Duodenal mucosa (tissue), 2 donors: ENCODE measurements at regions not wholly inside any gene's neighbourhood (a gene's known extent, or its start where the extent isn't known, plus 50 kb on each side); places are given as distances from the start of the nearest gene placed in this dataset.

Experiments
- H3K27ac ChIP-seq: one replicate; pipeline ENCODE4 v1.7.0; 2013; ENCODE audit warnings: low read depth, low read length
- H3K27me3 ChIP-seq, 2 donors: one replicate each; pipeline ENCODE4 v1.7.0; 2013; ENCODE audit warnings: low read length in 2 of 2, control low read depth in 1 of 2; ENCODE audit not compliant: insufficient read depth in 2 of 2, control insufficient read depth in 1 of 2
- H3K36me3 ChIP-seq, 2 donors: one replicate each; pipeline ENCODE4 v1.7.0; 2013; ENCODE audit warnings: low read length in 2 of 2, control low read depth in 1 of 2; ENCODE audit not compliant: insufficient read depth in 2 of 2, control insufficient read depth in 1 of 2
- H3K4me1 ChIP-seq, 2 donors: one replicate each; pipeline ENCODE4 v1.7.0; 2013; ENCODE audit warnings: low read length in 2 of 2, control low read depth in 1 of 2; ENCODE audit not compliant: insufficient read depth in 2 of 2, control insufficient read depth in 1 of 2
- H3K4me3 ChIP-seq, 2 donors: one replicate each; pipeline ENCODE4 v1.7.0; 2013; ENCODE audit warnings: low read length in 2 of 2, low read depth in 1 of 2
- H3K9ac ChIP-seq, 2 donors: one replicate each; pipeline ENCODE4 v1.7.0; 2013; ENCODE audit warnings: low read length in 2 of 2, low read depth in 1 of 2
- H3K9me3 ChIP-seq, 2 donors: one replicate each; pipeline ENCODE4 v1.7.0; 2013; ENCODE audit warnings: low read length in 2 of 2, control low read depth in 1 of 2; ENCODE audit not compliant: control insufficient read depth in 1 of 2

GRCh38 chr3:164486150-164486549 is 592.1 kb downstream of the SI start:
- no peak overlapping the region for H3K27ac ChIP-seq
- H3K27me3 ChIP-seq = no peaks in the 10 kb centered on the region
- H3K4me3 ChIP-seq = no peak overlapping the region
- no peaks in the 10 kb centered on the region for H3K36me3 ChIP-seq
- no peaks in the 10 kb centered on the region for H3K4me1 ChIP-seq
- H3K9ac ChIP-seq = no peak overlapping the region
- no peaks in the 10 kb centered on the region for H3K9me3 ChIP-seq

DNA sequence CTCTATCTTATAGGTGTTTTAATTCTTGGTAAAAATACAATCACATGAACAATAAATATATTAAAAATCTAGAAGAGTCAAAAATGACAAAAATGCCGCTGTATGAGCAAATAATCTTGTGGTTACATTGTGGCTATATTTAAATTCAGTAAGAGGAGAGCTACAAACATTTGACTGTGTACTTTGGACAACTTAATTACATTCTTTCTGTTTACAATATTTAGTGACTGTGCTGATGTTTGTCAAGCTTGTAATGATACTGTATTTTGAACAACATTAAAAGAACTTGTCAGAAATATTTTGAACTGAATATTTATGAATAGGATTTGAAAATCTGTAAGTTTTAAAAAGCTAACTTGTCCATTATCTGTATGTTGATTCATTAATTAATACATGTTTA is 598.3 kb downstream of the SI start:
- no peak overlapping the region for H3K9ac ChIP-seq
- no peak overlapping the region for H3K4me3 ChIP-seq
- H3K9me3 ChIP-seq = no peaks in the 10 kb centered on the region
- no peaks in the 10 kb centered on the region for H3K36me3 ChIP-seq
- H3K4me1 ChIP-seq = no peaks in the 10 kb centered on the region
- no peak overlapping the region for H3K27ac ChIP-seq
- no peaks in the 10 kb centered on the region for H3K27me3 ChIP-seq

GRCh38 chr3:164479406-164479805 is 598.9 kb downstream of the SI start:
- H3K27me3 ChIP-seq = no peaks in the 10 kb centered on the region
- H3K4me1 ChIP-seq = no peaks in the 10 kb centered on the region
- H3K9ac ChIP-seq = no peak overlapping the region
- H3K9me3 ChIP-seq = no peaks in the 10 kb centered on the region
- no peak overlapping the region for H3K27ac ChIP-seq
- no peaks in the 10 kb centered on the region for H3K36me3 ChIP-seq
- no peak overlapping the region for H3K4me3 ChIP-seq

GRCh38 chr3:164478323-164478722 is 600.0 kb downstream of the SI start:
- Histone ChIP-seq H3K9ac (no peak overlapping the region), H3K27me3 (no peaks in the 10 kb centered on the region)

GRCh38 chr3:164477403-164477802 is 600.9 kb downstream of the SI start:
- H3K9me3 ChIP-seq = no peaks in the 10 kb centered on the region
- H3K27me3 ChIP-seq = no peaks in the 10 kb centered on the region
- no peaks in the 10 kb centered on the region for H3K4me1 ChIP-seq
- no peak overlapping the region for H3K4me3 ChIP-seq
- H3K36me3 ChIP-seq = no peaks in the 10 kb centered on the region
- H3K27ac ChIP-seq = no peak overlapping the region
- H3K9ac ChIP-seq = no peak overlapping the region

More at GRCh38 chr3:164478323-164478722, 600.0 kb downstream of the SI start:
- H3K9me3 ChIP-seq = no peaks in the 10 kb centered on the region
- H3K4me1 ChIP-seq = no peaks in the 10 kb centered on the region
- no peaks in the 10 kb centered on the region for H3K36me3 ChIP-seq
- H3K4me3 ChIP-seq = no peak overlapping the region
- no peak overlapping the region for H3K27ac ChIP-seq

GRCh38 chr3:164476631-164477030 is 601.7 kb downstream of the SI start:
- no peaks in the 10 kb centered on the region for H3K4me1 ChIP-seq
- H3K4me3 ChIP-seq = no peak overlapping the region
- no peak overlapping the region for H3K27ac ChIP-seq
- H3K27me3 ChIP-seq = no peaks in the 10 kb centered on the region
- H3K9ac ChIP-seq = no peak overlapping the region
- H3K9me3 ChIP-seq = no peaks in the 10 kb centered on the region
- no peaks in the 10 kb centered on the region for H3K36me3 ChIP-seq

GRCh38 chr3:164470471-164470870 is 607.8 kb downstream of the SI start:
- H3K9me3 ChIP-seq = no peaks in the 10 kb centered on the region
- H3K4me1 ChIP-seq = no peaks in the 10 kb centered on the region
- no peaks in the 10 kb centered on the region for H3K27me3 ChIP-seq
- no peaks in the 10 kb centered on the region for H3K36me3 ChIP-seq
- H3K4me3 ChIP-seq = no peak overlapping the region
- H3K27ac ChIP-seq = no peak overlapping the region
- no peak overlapping the region for H3K9ac ChIP-seq

GRCh38 chr3:164468055-164468454 is 610.2 kb downstream of the SI start:
- Histone ChIP-seq H3K4me1 (no peaks in the 10 kb centered on the region), H3K36me3 (no peaks in the 10 kb centered on the region), H3K4me3 (no peak overlapping the region), H3K9me3 (no peaks in the 10 kb centered on the region), H3K9ac (no peak overlapping the region), H3K27me3 (no peaks in the 10 kb centered on the region), H3K27ac (no peak overlapping the region)

DNA sequence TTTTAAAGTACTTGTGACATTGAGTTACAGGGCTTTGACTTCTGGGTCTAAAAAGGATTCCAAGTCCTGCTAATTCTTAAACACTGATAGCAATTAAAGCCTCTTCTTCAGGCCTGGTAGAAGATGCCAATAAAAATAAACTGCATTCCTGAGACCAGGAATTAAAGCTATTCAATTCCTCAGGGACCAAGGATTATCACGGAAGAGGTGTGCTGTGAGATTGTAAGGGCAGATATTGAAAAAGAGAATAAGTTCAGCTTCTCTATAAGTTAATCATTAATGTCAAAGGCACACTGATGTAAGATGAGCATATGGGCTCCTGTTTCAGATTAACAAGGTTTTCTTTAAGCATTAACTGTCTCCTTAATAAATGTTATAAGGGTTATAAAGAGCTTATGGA is 611.3 kb downstream of the SI start:
- Histone ChIP-seq H3K27ac (no peak overlapping the region), H3K36me3 (no peaks in the 10 kb centered on the region), H3K27me3 (no peaks in the 10 kb centered on the region), H3K9ac (no peak overlapping the region), H3K9me3 (no peaks in the 10 kb centered on the region), H3K4me3 (no peak overlapping the region), H3K4me1 (no peaks in the 10 kb centered on the region)

GRCh38 chr3:164465172-164465571 is 613.1 kb downstream of the SI start:
- H3K4me1 ChIP-seq = no peaks in the 10 kb centered on the region
- H3K36me3 ChIP-seq = no peaks in the 10 kb centered on the region
- no peaks in the 10 kb centered on the region for H3K9me3 ChIP-seq
- H3K27ac ChIP-seq = no peak overlapping the region
- H3K9ac ChIP-seq = no peak overlapping the region
- H3K27me3 ChIP-seq = no peaks in the 10 kb centered on the region
- H3K4me3 ChIP-seq = no peak overlapping the region

GRCh38 chr3:164460851-164461250 is 617.4 kb downstream of the SI start:
- no peaks in the 10 kb centered on the region for H3K9me3 ChIP-seq
- no peak overlapping the region for H3K27ac ChIP-seq
- H3K9ac ChIP-seq = no peak overlapping the region

More at GRCh38 chr3:164460851-164461250, 617.4 kb downstream of the SI start:
- no peaks in the 10 kb centered on the region for H3K4me1 ChIP-seq
- H3K4me3 ChIP-seq = no peak overlapping the region
- no peaks in the 10 kb centered on the region for H3K36me3 ChIP-seq
- no peaks in the 10 kb centered on the region for H3K27me3 ChIP-seq
